Caco-2 (cell line): ENCODE measurements at regions not wholly inside any gene's neighbourhood (a gene's known extent, or its start where the extent isn't known, plus 50 kb on each side); places are given as distances from the start of the nearest gene placed in this dataset.

ENCODE experiments used
- BruUV-seq: library from RNA; stranded (reverse); fragments of 400-500 nt; replicated peaks from 2 replicates; lab custom pipeline; 2021; lab: Mats Ljungman, UMichigan
- CTCF ChIA-PET: fragments of 300-600 bp; sonication (Branson Sonifier 250); formaldehyde crosslinking; loops from one replicate; lab custom pipeline; 2022; ENCODE audit warnings: antibody characterized with exemption; lab: Charles Lee
- POLR2A ChIA-PET: fragments of 300-600 bp; sonication (Branson Sonifier 250); formaldehyde crosslinking; loops from one replicate; lab custom pipeline; 2022; ENCODE audit warnings: antibody characterized with exemption; lab: Charles Lee
- DNase-seq, 2 experiments: peaks; one replicate each; pipeline versions ENCODE4 v3.0.0 to v3.0.0-alpha.2; 2020 to 2022
- H3K27me3 ChIP-seq: replicated peaks from 2 replicates; pipeline ENCODE4 v1.6.0; 2011; ENCODE audit warnings: low read length; ENCODE audit not compliant: control insufficient read depth, insufficient read depth
- H3K36me3 ChIP-seq: 2 replicates; pipeline ENCODE4 v1.5.1; 2011; ENCODE audit warnings: low read length; ENCODE audit not compliant: control insufficient read depth, insufficient read depth
- H3K4me1 ChIP-seq: fragments of 250-450 bp; sonication (Bioruptor Pico); 2 replicates; pipeline ENCODE4 v1.5.1; 2020; ENCODE audit warnings: mild to moderate bottlenecking
- H3K4me3 ChIP-seq: 2 replicates; pipeline ENCODE4 v1.5.1; 2011; ENCODE audit warnings: low read depth, mild to moderate bottlenecking, control low read depth, low read length
- H3K9me3 ChIP-seq: fragments of 250-450 bp; sonication (Bioruptor Pico); 2 replicates; pipeline ENCODE4 v1.5.1; 2020; ENCODE audit warnings: mild to moderate bottlenecking, moderate library complexity
- H3K27ac Mint-ChIP-seq: one replicate; pipeline ENCODE4 v1.8.0; 2022; ENCODE audit warnings: mixed read lengths; ENCODE audit not compliant: unreplicated experiment
- H3K27me3 Mint-ChIP-seq: one replicate; pipeline ENCODE4 v1.8.0; 2022; ENCODE audit warnings: mixed read lengths; ENCODE audit not compliant: insufficient read depth, unreplicated experiment
- H3K36me3 Mint-ChIP-seq: one replicate; pipeline ENCODE4 v1.8.0; 2022; ENCODE audit warnings: mild to moderate bottlenecking, mixed read lengths; ENCODE audit not compliant: insufficient read depth, unreplicated experiment
- H3K4me1 Mint-ChIP-seq: one replicate; pipeline ENCODE4 v1.8.0; 2022; ENCODE audit warnings: low read depth, mixed read lengths; ENCODE audit not compliant: unreplicated experiment
- H3K4me3 Mint-ChIP-seq: one replicate; pipeline ENCODE4 v1.8.0; 2022; ENCODE audit warnings: mild to moderate bottlenecking, moderate library complexity, mixed read lengths; ENCODE audit not compliant: unreplicated experiment
- H3K9me3 Mint-ChIP-seq: one replicate; pipeline ENCODE4 v1.8.0; 2022; ENCODE audit warnings: mixed read lengths; ENCODE audit not compliant: unreplicated experiment
- CTCF ChIP-seq, 2 experiments: fragments of 200-600 bp in 1 of 2; IDR thresholded peaks; 1 replicate in 1 of 2; 2 replicates in 1 of 2; pipeline versions ENCODE4 v1.5.1 to v1.8.0; 2011 to 2022; ENCODE audit warnings: antibody characterized with exemption in 1 of 2, control low read depth in 1 of 2, inconsistent platforms in 1 of 2, low read depth in 1 of 2, low read length in 1 of 2, mild to moderate bottlenecking in 1 of 2, moderate library complexity in 1 of 2; ENCODE audit not compliant: insufficient read depth in 1 of 2, severe bottlenecking in 1 of 2, unreplicated experiment in 1 of 2
- intact Hi-C: fragments of 100-400 bp; cut with micrococcal nuclease; formaldehyde crosslinking; loops from one replicate; pipeline ENCODE4 v1.10.0; 2022; ENCODE audit not compliant: unreplicated experiment

DNA sequence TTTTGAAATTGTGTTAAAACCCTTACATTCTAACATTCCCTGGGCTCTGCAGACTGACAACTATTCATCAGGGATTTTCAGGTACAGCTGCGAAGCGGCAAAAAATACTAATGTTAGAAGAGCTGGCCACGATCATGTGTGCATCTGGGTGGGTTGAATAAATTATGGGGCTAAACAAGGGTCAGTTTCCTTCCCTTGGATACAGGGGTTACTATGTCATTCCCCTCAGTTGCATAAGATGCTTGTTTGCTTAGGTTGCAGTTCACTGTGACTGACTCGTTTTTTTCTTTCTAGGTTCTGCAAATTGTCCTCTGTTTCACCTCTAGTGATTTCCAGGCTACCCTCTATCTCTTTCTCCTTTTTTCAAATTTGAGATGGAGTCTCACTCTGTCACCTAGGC is 58.1 kb upstream of the GRIP1 start:
- H3K27me3 Mint-ChIP-seq: peaks cover 8% of the 10 kb centered on the region
- no peak overlapping the region for H3K4me3 ChIP-seq
- no peaks in the 10 kb centered on the region for H3K4me1 ChIP-seq
- H3K9me3 Mint-ChIP-seq: no peaks in the 10 kb centered on the region
- H3K27me3 ChIP-seq: no peaks in the 10 kb centered on the region
- no peak for TF ChIP-seq CTCF (IDR thresholded peaks at IDR 0.05; ENCODE audit: insufficient read depth in 1 of 2, low read depth in 1 of 2, low read length in 1 of 2, severe bottlenecking in 1 of 2, unreplicated experiment in 1 of 2)
- no peaks in the 10 kb centered on the region for H3K36me3 ChIP-seq
- ChIA-PET CTCF (no interaction called here), POLR2A (no interaction called here)
- BruUV-seq: no TSS peak
- no peak overlapping the region for H3K4me3 Mint-ChIP-seq
- no peak overlapping the region for H3K27ac Mint-ChIP-seq
- no peaks in the 10 kb centered on the region for H3K36me3 Mint-ChIP-seq
- intact Hi-C loops: no loop called here
- DNase-seq: no peak
- no peaks in the 10 kb centered on the region for H3K4me1 Mint-ChIP-seq
- H3K9me3 ChIP-seq: no peaks in the 10 kb centered on the region

DNA sequence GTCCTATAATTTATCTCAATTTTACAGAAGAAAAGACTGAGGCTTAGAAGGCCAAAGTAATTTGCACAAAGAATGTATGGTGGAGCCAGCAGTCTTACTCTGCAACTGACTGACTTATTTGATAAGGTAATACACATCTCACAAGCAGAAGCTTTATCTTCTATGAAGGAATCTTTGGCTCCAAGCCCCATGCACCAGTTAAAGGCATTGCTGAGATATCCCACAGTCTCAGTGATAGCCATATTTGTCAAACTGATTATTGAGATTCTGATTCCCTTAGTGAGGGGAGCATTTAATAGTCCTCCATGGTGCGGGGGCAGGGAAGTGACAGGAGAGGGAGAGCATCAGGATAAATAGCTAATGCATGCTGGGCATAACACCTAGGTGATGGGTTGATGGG is 60.4 kb upstream of the GRIP1 start:
- Mint-ChIP-seq H3K27ac (no peak overlapping the region), H3K4me1 (no peaks in the 10 kb centered on the region), H3K4me3 (no peak overlapping the region), H3K9me3 (no peaks in the 10 kb centered on the region), H3K27me3 (peaks cover 11% of the 10 kb centered on the region), H3K36me3 (no peaks in the 10 kb centered on the region)
- no peak for DNase-seq
- H3K36me3 ChIP-seq: no peaks in the 10 kb centered on the region
- intact Hi-C loops: no loop called here
- H3K4me1 ChIP-seq: no peaks in the 10 kb centered on the region
- ChIA-PET POLR2A (no interaction called here), CTCF (no interaction called here)
- H3K9me3 ChIP-seq: no peaks in the 10 kb centered on the region
- BruUV-seq: no TSS peak
- no peak overlapping the region for H3K4me3 ChIP-seq
- TF ChIP-seq CTCF (IDR thresholded peaks at IDR 0.05; ENCODE audit: insufficient read depth in 1 of 2, low read depth in 1 of 2, low read length in 1 of 2, severe bottlenecking in 1 of 2, unreplicated experiment in 1 of 2): no peak
- H3K27me3 ChIP-seq: no peaks in the 10 kb centered on the region

- H3K27me3 ChIP-seq: no peaks in the 10 kb centered on the region
- no peak overlapping the region for H3K27ac Mint-ChIP-seq
- no peaks in the 10 kb centered on the region for H3K4me1 Mint-ChIP-seq
- no peaks in the 10 kb centered on the region for H3K4me1 ChIP-seq
- no TSS peak for BruUV-seq
- POLR2A ChIA-PET: no interaction called here
- no peaks in the 10 kb centered on the region for H3K36me3 Mint-ChIP-seq
- TF ChIP-seq CTCF (IDR thresholded peaks at IDR 0.05; ENCODE audit: insufficient read depth in 1 of 2, low read depth in 1 of 2, low read length in 1 of 2, severe bottlenecking in 1 of 2, unreplicated experiment in 1 of 2): no peak
- CTCF ChIA-PET: no interaction called here
- no peaks in the 10 kb centered on the region for H3K9me3 Mint-ChIP-seq
- DNase-seq: no peak
- intact Hi-C loops: no loop called here
- H3K9me3 ChIP-seq: no peaks in the 10 kb centered on the region
- no peak overlapping the region for H3K4me3 Mint-ChIP-seq
- peaks cover 10% of the 10 kb centered on the region for H3K27me3 Mint-ChIP-seq
- no peaks in the 10 kb centered on the region for H3K36me3 ChIP-seq
- no peak overlapping the region for H3K4me3 ChIP-seq
These were observed 61.2 kb upstream of the GRIP1 start for GRCh38 chr12:66739940-66740651.
